ENCODE measurements at regions not wholly inside any gene's neighbourhood (a gene's known extent, or its start where the extent isn't known, plus 50 kb on each side); places are given as distances from the start of the nearest gene placed in this dataset.

- TF ChIP-seq CEBPB (IDR thresholded peaks at IDR 0.05; ENCODE audit: borderline replicate concordance in 1 of 2, low read depth in 2 of 2, low read length in 2 of 2): no peak
- no peak for TF ChIP-seq FOS (IDR thresholded peaks at IDR 0.05; ENCODE audit: borderline replicate concordance, extremely low read depth, insufficient read length)
- no peak for TF ChIP-seq USF1 (IDR thresholded peaks at IDR 0.05; ENCODE audit: borderline replicate concordance, extremely low read length, insufficient read depth, low read depth, low read length)
- no peak for TF ChIP-seq NKRF (conservative IDR thresholded peaks at IDR 0.05)
- TF ChIP-seq IRF5 (IDR thresholded peaks at IDR 0.05; ENCODE audit: borderline replicate concordance): no peak
- no peak for TF ChIP-seq IRF3 (IDR thresholded peaks at IDR 0.05)
- TF ChIP-seq BACH1 (IDR thresholded peaks at IDR 0.05; ENCODE audit: borderline replicate concordance): no peak
- TF ChIP-seq SMC3 (IDR thresholded peaks at IDR 0.05; ENCODE audit: borderline replicate concordance, low read length): no peak
Measured at GRCh38 chr21:32184485-32184884, 94.4 kb downstream of the MIS18A start (continued).
